ENCODE measurements at regions not wholly inside any gene's neighbourhood (a gene's known extent, or its start where the extent isn't known, plus 50 kb on each side); places are given as distances from the start of the nearest gene placed in this dataset.

- no peak for DNase-seq (ENCODE audit: low spot score)
- H3K36me3 ChIP-seq (replicated peaks; ENCODE audit: insufficient read depth, low read depth): no peaks in the 10 kb centered on the region
- 77% methylated on average over 1 of the region's 1 CpG for WGBS (ENCODE audit: low lambda C conversion rate, missing lambda C conversion rate)
- no peaks in the 10 kb centered on the region for H4K20me1 ChIP-seq (ENCODE audit: insufficient read depth, poor library complexity, severe bottlenecking)
- H2AFZ ChIP-seq: no peak overlapping the region
- no peaks in the 10 kb centered on the region for H3K4me1 ChIP-seq (ENCODE audit: insufficient read depth)
- no peaks in the 10 kb centered on the region for H3K9me2 ChIP-seq (replicated peaks; ENCODE audit: insufficient read depth)
- H3K4me3 ChIP-seq: no peak overlapping the region
- TF ChIP-seq EZH2phosphoT487 (IDR thresholded peaks at IDR 0.05; ENCODE audit: low read depth, severe bottlenecking, unreplicated experiment) (no peak), EZH2 (IDR thresholded peaks at IDR 0.05; ENCODE audit: borderline replicate concordance) (no peak)
- TF ChIP-seq, protein P1, sequence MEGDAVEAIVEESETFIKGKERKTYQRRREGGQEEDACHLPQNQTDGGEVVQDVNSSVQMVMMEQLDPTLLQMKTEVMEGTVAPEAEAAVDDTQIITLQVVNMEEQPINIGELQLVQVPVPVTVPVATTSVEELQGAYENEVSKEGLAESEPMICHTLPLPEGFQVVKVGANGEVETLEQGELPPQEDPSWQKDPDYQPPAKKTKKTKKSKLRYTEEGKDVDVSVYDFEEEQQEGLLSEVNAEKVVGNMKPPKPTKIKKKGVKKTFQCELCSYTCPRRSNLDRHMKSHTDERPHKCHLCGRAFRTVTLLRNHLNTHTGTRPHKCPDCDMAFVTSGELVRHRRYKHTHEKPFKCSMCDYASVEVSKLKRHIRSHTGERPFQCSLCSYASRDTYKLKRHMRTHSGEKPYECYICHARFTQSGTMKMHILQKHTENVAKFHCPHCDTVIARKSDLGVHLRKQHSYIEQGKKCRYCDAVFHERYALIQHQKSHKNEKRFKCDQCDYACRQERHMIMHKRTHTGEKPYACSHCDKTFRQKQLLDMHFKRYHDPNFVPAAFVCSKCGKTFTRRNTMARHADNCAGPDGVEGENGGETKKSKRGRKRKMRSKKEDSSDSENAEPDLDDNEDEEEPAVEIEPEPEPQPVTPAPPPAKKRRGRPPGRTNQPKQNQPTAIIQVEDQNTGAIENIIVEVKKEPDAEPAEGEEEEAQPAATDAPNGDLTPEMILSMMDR (IDR thresholded peaks at IDR 0.05; ENCODE audit: poor library complexity): no peak
- no peaks in the 10 kb centered on the region for H3K27me3 ChIP-seq
- no peak overlapping the region for H3K4me2 ChIP-seq
- H3K79me2 ChIP-seq: no peaks in the 10 kb centered on the region
- no peak overlapping the region for H3K27ac ChIP-seq
- H3K9me3 ChIP-seq (ENCODE audit: low read depth): no peaks in the 10 kb centered on the region
Observed at GRCh38 chr9:1907465-1907864, 107.7 kb upstream of the SMARCA2 start.

- no peak overlapping the region for H2AFZ ChIP-seq
- TF ChIP-seq, protein P1 (IDR thresholded peaks at IDR 0.05; ENCODE audit: poor library complexity): no peak
- TF ChIP-seq EZH2 (IDR thresholded peaks at IDR 0.05; ENCODE audit: borderline replicate concordance): no peak
- TF ChIP-seq EZH2phosphoT487 (IDR thresholded peaks at IDR 0.05; ENCODE audit: low read depth, severe bottlenecking, unreplicated experiment): no peak
- H3K27me3 ChIP-seq: no peaks in the 10 kb centered on the region
- WGBS (ENCODE audit: low lambda C conversion rate, missing lambda C conversion rate): 91% methylated on average over 2 of the region's 2 CpGs
- no peaks in the 10 kb centered on the region for H4K20me1 ChIP-seq (ENCODE audit: insufficient read depth, poor library complexity, severe bottlenecking)
- no peaks in the 10 kb centered on the region for H3K9me2 ChIP-seq (replicated peaks; ENCODE audit: insufficient read depth)
- H3K4me3 ChIP-seq: no peak overlapping the region
- no peak overlapping the region for H3K27ac ChIP-seq
- DNase-seq (ENCODE audit: low spot score): no peak
- H3K36me3 ChIP-seq (replicated peaks; ENCODE audit: insufficient read depth, low read depth): no peaks in the 10 kb centered on the region
- H3K4me1 ChIP-seq (ENCODE audit: insufficient read depth): no peaks in the 10 kb centered on the region
- H3K9me3 ChIP-seq (ENCODE audit: low read depth): no peaks in the 10 kb centered on the region
- no peak overlapping the region for H3K4me2 ChIP-seq
- H3K79me2 ChIP-seq: no peaks in the 10 kb centered on the region
Observed at GRCh38 chr9:1909322-1909721, 105.8 kb upstream of the SMARCA2 start.

GRCh38 chr9:1910269-1910811 lies 104.8 kb upstream of the SMARCA2 start:
- 67% methylated on average over 2 of the region's 2 CpGs for WGBS (ENCODE audit: low lambda C conversion rate, missing lambda C conversion rate)
- H4K20me1 ChIP-seq (ENCODE audit: insufficient read depth, poor library complexity, severe bottlenecking): no peaks in the 10 kb centered on the region

More at GRCh38 chr9:1910269-1910811, 104.8 kb upstream of the SMARCA2 start:
- Histone ChIP-seq H3K27ac (no peak overlapping the region), H3K4me3 (no peak overlapping the region), H3K36me3 (replicated peaks; ENCODE audit: insufficient read depth, low read depth) (no peaks in the 10 kb centered on the region), H3K27me3 (no peaks in the 10 kb centered on the region), H3K4me1 (ENCODE audit: insufficient read depth) (no peaks in the 10 kb centered on the region), H3K9me3 (ENCODE audit: low read depth) (no peaks in the 10 kb centered on the region), H3K79me2 (no peaks in the 10 kb centered on the region), H3K9me2 (replicated peaks; ENCODE audit: insufficient read depth) (no peaks in the 10 kb centered on the region), H3K4me2 (no peak overlapping the region), H2AFZ (no peak overlapping the region)
- TF ChIP-seq EZH2 (IDR thresholded peaks at IDR 0.05; ENCODE audit: borderline replicate concordance) (no peak), EZH2phosphoT487 (IDR thresholded peaks at IDR 0.05; ENCODE audit: low read depth, severe bottlenecking, unreplicated experiment) (no peak)
- TF ChIP-seq, protein P1 (IDR thresholded peaks at IDR 0.05; ENCODE audit: poor library complexity): no peak
- DNase-seq (ENCODE audit: low spot score): no peak

Data from hepatocyte (in vitro differentiated cells).